Right lobe of liver (tissue), 6 donors: ENCODE measurements at regions not wholly inside any gene's neighbourhood (a gene's known extent, or its start where the extent isn't known, plus 50 kb on each side); places are given as distances from the start of the nearest gene placed in this dataset.
A peak's percentile ranks its signal among the peaks of the same experiment; 100 is the strongest.

Source experiments
- ATAC-seq, 4 donors: fragments of 200-7000 bp; cut with Tn5 transposase; one replicate each; pipeline ENCODE4 v1.9.1; 2020; ENCODE audit warnings: mild to moderate bottlenecking in 4 of 4, moderate library complexity in 4 of 4
- DNase-seq, 3 donors: peaks; one replicate each; pipeline ENCODE4 v3.0.0-alpha.2; 2020
- H3K27ac ChIP-seq, 3 donors: fragments of 200-600 bp; one replicate each; pipeline ENCODE4 v1.8.0; 2022
- H3K27me3 ChIP-seq, 2 donors: fragments of 200-600 bp; one replicate each; pipeline ENCODE4 v1.8.0; 2022
- H3K36me3 ChIP-seq, 4 donors: fragments of 200-600 bp; sonication (generic) in 1 of 4; one replicate each; pipeline versions ENCODE4 v1.5.1 to v1.8.0; 2017 to 2022; ENCODE audit warnings: control low read depth in 1 of 4
- H3K4me1 ChIP-seq, 4 donors: fragments of 200-600 bp; sonication (generic) in 1 of 4; one replicate each; pipeline versions ENCODE4 v1.5.1 to v1.8.0; 2017 to 2022; ENCODE audit warnings: control low read depth in 1 of 4
- H3K4me3 ChIP-seq, 3 donors: fragments of 200-600 bp; one replicate each; pipeline ENCODE4 v1.8.0; 2022
- H3K9me3 ChIP-seq, 4 donors: fragments of 200-600 bp; sonication (generic) in 1 of 4; one replicate each; pipeline versions ENCODE4 v1.5.1 to v1.8.0; 2017 to 2022; ENCODE audit warnings: control low read depth in 1 of 4
- CTCF ChIP-seq, 4 donors: fragments of 200-600 bp in 3 of 4; fragments of 450-650 bp in 1 of 4; IDR thresholded peaks; one replicate each; pipeline versions ENCODE4 v1.5.1 to v1.8.0; 2016 to 2022; ENCODE audit warnings: antibody characterized with exemption in 4 of 4, mild to moderate bottlenecking in 2 of 4
- POLR2A ChIP-seq: fragments of 450-650 bp; IDR thresholded peaks from one replicate; pipeline ENCODE4 v1.6.1; 2017; ENCODE audit warnings: antibody characterized with exemption, mild to moderate bottlenecking
- WGBS: methylation state at CpG from one replicate; pipeline ENCODE4 v1.1.6; 2018; ENCODE audit warnings: low coverage, low lambda C conversion rate; ENCODE audit not compliant: insufficient coverage; ENCODE audit errors: missing lambda C conversion rate; 5-methylcytosine and 5-hydroxymethylcytosine counted together
- intact Hi-C, 2 donors: fragments of 100-400 bp; cut with DNase I; formaldehyde crosslinking; loops; one replicate each; pipeline versions ENCODE4 v1.11.2 to v1.14.1; 2022
- donor health status: DM: no; HTN: yes; CAD: no.
- donor health status: DM: no; HTN: no; CAD: no.
- donor health status: DM: no; HTN: no; CAD: no.
- donor health status: DM: no; HTN: yes; CAD: no.
- donor health status: DM: no; HTN: yes; CAD: no.

GRCh38 chr2:145258903-145259579 lies 739.1 kb upstream of the ZEB2 start:
- intact Hi-C loops = no loop called here
- ATAC-seq = peak in 1 of 4 donors; percentile 20
- H3K4me1 ChIP-seq = no peaks in the 10 kb centered on the region
- DNase-seq = no peak
- H3K27ac ChIP-seq = no peak overlapping the region
- WGBS = 50% methylated on average over 5 of the region's 5 CpGs
- H3K9me3 ChIP-seq = no peaks in the 10 kb centered on the region
- no peak overlapping the region for H3K4me3 ChIP-seq
- no peak for TF ChIP-seq CTCF (IDR thresholded peaks at IDR 0.05)
- no peak for TF ChIP-seq POLR2A
- H3K36me3 ChIP-seq = no peaks in the 10 kb centered on the region
- H3K27me3 ChIP-seq = no peaks in the 10 kb centered on the region

- H3K27ac ChIP-seq = no peak overlapping the region
- H3K27me3 ChIP-seq = no peaks in the 10 kb centered on the region
- no peaks in the 10 kb centered on the region for H3K9me3 ChIP-seq
- no peaks in the 10 kb centered on the region for H3K4me1 ChIP-seq
- no peak for DNase-seq
- ATAC-seq = no peak
- TF ChIP-seq CTCF (IDR thresholded peaks at IDR 0.05) (no peak), POLR2A (no peak)
- intact Hi-C loops = no loop called here
- no peak overlapping the region for H3K4me3 ChIP-seq
- H3K36me3 ChIP-seq = no peaks in the 10 kb centered on the region
These were observed 738.0 kb upstream of the ZEB2 start for GRCh38 chr2:145257931-145258330.

DNA sequence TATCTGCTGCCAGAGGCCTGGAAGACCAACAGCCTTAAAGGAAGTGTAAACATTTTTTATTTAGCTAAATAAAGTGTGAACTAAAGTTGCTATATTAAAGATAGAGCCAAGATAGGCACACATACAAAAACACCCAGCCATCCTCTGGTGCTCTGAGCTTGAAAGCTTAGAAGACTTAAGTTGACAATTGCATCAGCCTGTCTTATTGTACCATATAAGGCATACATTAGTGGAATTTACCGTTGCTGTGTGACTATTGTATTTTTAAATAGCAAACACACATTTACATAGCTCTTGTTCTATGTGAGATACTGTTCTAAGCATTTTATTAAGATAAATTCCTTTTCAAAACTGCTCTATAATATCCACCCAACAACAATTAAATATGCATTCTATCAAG lies 736.6 kb upstream of the ZEB2 start:
- ATAC-seq (no peak), DNase-seq (no peak)
- H3K27ac ChIP-seq = no peak overlapping the region
- no peaks in the 10 kb centered on the region for H3K4me1 ChIP-seq
- H3K4me3 ChIP-seq = no peak overlapping the region
- intact Hi-C loops = no loop called here
- no peaks in the 10 kb centered on the region for H3K9me3 ChIP-seq
- no peaks in the 10 kb centered on the region for H3K27me3 ChIP-seq
- no peaks in the 10 kb centered on the region for H3K36me3 ChIP-seq
- no peak for TF ChIP-seq POLR2A
- no peak for TF ChIP-seq CTCF (IDR thresholded peaks at IDR 0.05)
- WGBS = 46% methylated on average over 1 of the region's 1 CpG

- Histone ChIP-seq H3K4me3 (no peak overlapping the region), H3K9me3 (no peaks in the 10 kb centered on the region), H3K36me3 (no peaks in the 10 kb centered on the region), H3K27me3 (no peaks in the 10 kb centered on the region), H3K27ac (no peak overlapping the region), H3K4me1 (no peaks in the 10 kb centered on the region)
- ATAC-seq = no peak
- TF ChIP-seq CTCF (IDR thresholded peaks at IDR 0.05) (no peak), POLR2A (no peak)
- WGBS = 68% methylated on average over 2 of the region's 2 CpGs
- intact Hi-C loops = no loop called here
- no peak for DNase-seq
These were observed 734.4 kb upstream of the ZEB2 start for GRCh38 chr2:145254291-145254690.

GRCh38 chr2:145253492-145253891 lies 733.6 kb upstream of the ZEB2 start:
- Histone ChIP-seq H3K4me3 (no peak overlapping the region), H3K4me1 (no peaks in the 10 kb centered on the region), H3K36me3 (no peaks in the 10 kb centered on the region), H3K27me3 (no peaks in the 10 kb centered on the region), H3K9me3 (no peaks in the 10 kb centered on the region), H3K27ac (no peak overlapping the region)
- intact Hi-C loops = no loop called here
- no peak for ATAC-seq
- no peak for DNase-seq
- 29% methylated on average over 1 of the region's 1 CpG for WGBS
- no peak for TF ChIP-seq CTCF (IDR thresholded peaks at IDR 0.05)
- no peak for TF ChIP-seq POLR2A
